Adrenal gland (tissue), 9 donors: ENCODE measurements at regions not wholly inside any gene's neighbourhood (a gene's known extent, or its start where the extent isn't known, plus 50 kb on each side); places are given as distances from the start of the nearest gene placed in this dataset.

ENCODE experiments used
- DNase-seq, 7 donors: peaks; one replicate each; pipeline ENCODE4 v3.0.0-alpha.2; 2019 to 2020
- H3K27ac ChIP-seq, 5 donors: fragments of 200-600 bp; sonication (generic) in 4 of 5; 1 replicate in 3 of 5; 2 replicates in 2 of 5; pipeline versions ENCODE4 v1.5.1 to v1.8.0; 2016 to 2020; ENCODE audit warnings: mild to moderate bottlenecking in 1 of 5
- H3K27me3 ChIP-seq: fragments of 200-600 bp; 2 replicates; pipeline ENCODE4 v1.8.0; 2021
- H3K36me3 ChIP-seq, 2 donors: fragments of 200-600 bp; replicated peaks in 1 of 2; 1 replicate in 1 of 2; 2 replicates in 1 of 2; pipeline versions ENCODE4 v1.5.1 to v1.8.0; 2018 to 2022
- H3K4me1 ChIP-seq, 2 donors: fragments of 200-600 bp; replicated peaks in 1 of 2; 1 replicate in 1 of 2; 2 replicates in 1 of 2; pipeline versions ENCODE4 v1.5.1 to v1.8.0; 2018 to 2021
- H3K4me3 ChIP-seq, 4 donors: fragments of 200-600 bp; sonication (generic) in 3 of 4; one replicate each; pipeline ENCODE4 v1.5.1; 2016 to 2018
- H3K9me3 ChIP-seq, 3 donors: fragments of 200-600 bp; sonication (generic) in 1 of 3; replicated peaks in 1 of 3; 1 replicate in 2 of 3; 2 replicates in 1 of 3; pipeline versions ENCODE4 v1.5.1 to v1.8.0; 2016 to 2021
- CTCF ChIP-seq, 6 experiments: fragments of 450-650 bp in 4 of 6; fragments of 200-600 bp in 2 of 6; sonication (generic) in 1 of 6; IDR thresholded peaks; 1 replicate in 5 of 6; 2 replicates in 1 of 6; pipeline versions ENCODE4 v1.5.1 to v1.8.0; 2016 to 2021; ENCODE audit warnings: antibody characterized with exemption in 6 of 6, mild to moderate bottlenecking in 2 of 6, moderate library complexity in 1 of 6
- POLR2A ChIP-seq, 2 donors: fragments of 450-650 bp; IDR thresholded peaks; one replicate each; pipeline ENCODE4 v1.6.1; 2017; ENCODE audit warnings: antibody characterized with exemption in 2 of 2, mild to moderate bottlenecking in 2 of 2, moderate library complexity in 1 of 2
- WGBS, 4 donors: extraction: QIAGEN DNeasy Blood & Tissue Kit in 2 of 4; methylation state at CpG; one replicate each; pipeline versions ENCODE4 v1.1.5 to v1.1.7; 2013 to 2017; 5-methylcytosine and 5-hydroxymethylcytosine counted together
- intact Hi-C, 2 donors: fragments of 100-400 bp; cut with DNase I; formaldehyde crosslinking; loops; one replicate each; pipeline versions ENCODE4 v1.14.1 to v1.15.0; 2022 to 2023
- donor health status: healthy with polysubstance abuse.
- donor health status: Bipolar disorder and iron deficiency.
- donor health status: DM: yes; HTN: yes; CAD: no.
- donor health status: DM: no; HTN: no; CAD: no.
- donor health status: DM: no; HTN: no; CAD: no.

- Histone ChIP-seq H3K36me3 (no peaks in the 10 kb centered on the region), H3K4me1 (no peaks in the 10 kb centered on the region), H3K27me3 (peaks cover 6% of the 10 kb centered on the region), H3K4me3 (no peak overlapping the region), H3K27ac (no peak overlapping the region), H3K9me3 (no peaks in the 10 kb centered on the region)
- DNase-seq, result no peak
- intact Hi-C loops, result no loop called here
- TF ChIP-seq POLR2A (IDR thresholded peaks at IDR 0.05) (no peak), CTCF (IDR thresholded peaks at IDR 0.05) (no peak)
- 77 to 82% (median 79%) methylated on average over 5 of the region's 5 CpGs for WGBS, 4 donors
Observed at GRCh38 chr15:85867250-85867649, 72.5 kb upstream of the KLHL25 start.

GRCh38 chr15:85869124-85869523, 74.4 kb upstream of the KLHL25 start:
- intact Hi-C loops, result no loop called here
- H3K9me3 ChIP-seq, result no peaks in the 10 kb centered on the region
- 83 to 93% (median 85%) methylated on average over 4 of the region's 4 CpGs for WGBS, 4 donors
- H3K36me3 ChIP-seq, result no peaks in the 10 kb centered on the region
- no peaks in the 10 kb centered on the region for H3K4me1 ChIP-seq
- no peak overlapping the region for H3K27ac ChIP-seq
- DNase-seq, result no peak
- H3K27me3 ChIP-seq, result peaks cover 10% of the 10 kb centered on the region
- TF ChIP-seq POLR2A (IDR thresholded peaks at IDR 0.05) (no peak), CTCF (IDR thresholded peaks at IDR 0.05) (no peak)
- no peak overlapping the region for H3K4me3 ChIP-seq

- H3K27me3 ChIP-seq, result peaks cover 10% of the 10 kb centered on the region
- H3K4me3 ChIP-seq, result no peak overlapping the region
- H3K27ac ChIP-seq, result no peak overlapping the region
- H3K9me3 ChIP-seq, result no peaks in the 10 kb centered on the region
- 78 to 81% (median 78%) methylated on average over 10 of the region's 10 CpGs for whole genome bisulfite sequencing, 4 donors
- TF ChIP-seq POLR2A (IDR thresholded peaks at IDR 0.05), result no peak
- TF ChIP-seq CTCF (IDR thresholded peaks at IDR 0.05), result no peak
- DNase-seq, result peak in 1 of 7 donors; percentile 27
- no peaks in the 10 kb centered on the region for H3K36me3 ChIP-seq
- H3K4me1 ChIP-seq, result no peaks in the 10 kb centered on the region
- intact Hi-C loops, result no loop called here
Observed at GRCh38 chr15:85870216-85871014, 75.7 kb upstream of the KLHL25 start.

- 70 to 83% (median 80%) methylated on average over 7 to 8 of the region's 8 CpGs for WGBS, 4 donors
- no peaks in the 10 kb centered on the region for H3K9me3 ChIP-seq
- no peak overlapping the region for H3K27ac ChIP-seq
- H3K27me3 ChIP-seq, result peaks cover 10% of the 10 kb centered on the region
- H3K4me3 ChIP-seq, result no peak overlapping the region
- H3K4me1 ChIP-seq, result no peaks in the 10 kb centered on the region
- TF ChIP-seq POLR2A (IDR thresholded peaks at IDR 0.05) (no peak), CTCF (IDR thresholded peaks at IDR 0.05) (no peak)
- DNase-seq, result no peak
- H3K36me3 ChIP-seq, result no peaks in the 10 kb centered on the region
- intact Hi-C loops, result no loop called here
Observed at GRCh38 chr15:85871545-85871944, 76.8 kb upstream of the KLHL25 start.
